ENCODE measurements at regions not wholly inside any gene's neighbourhood (a gene's known extent, or its start where the extent isn't known, plus 50 kb on each side); places are given as distances from the start of the nearest gene placed in this dataset.

GRCh38 chrX:122579036-122579435 is 605.0 kb upstream of the GRIA3 start:
- no peak for TF ChIP-seq ZNF350 (tag by site-specific recombination; IDR thresholded peaks at IDR 0.05)
- TF ChIP-seq, protein P1, sequence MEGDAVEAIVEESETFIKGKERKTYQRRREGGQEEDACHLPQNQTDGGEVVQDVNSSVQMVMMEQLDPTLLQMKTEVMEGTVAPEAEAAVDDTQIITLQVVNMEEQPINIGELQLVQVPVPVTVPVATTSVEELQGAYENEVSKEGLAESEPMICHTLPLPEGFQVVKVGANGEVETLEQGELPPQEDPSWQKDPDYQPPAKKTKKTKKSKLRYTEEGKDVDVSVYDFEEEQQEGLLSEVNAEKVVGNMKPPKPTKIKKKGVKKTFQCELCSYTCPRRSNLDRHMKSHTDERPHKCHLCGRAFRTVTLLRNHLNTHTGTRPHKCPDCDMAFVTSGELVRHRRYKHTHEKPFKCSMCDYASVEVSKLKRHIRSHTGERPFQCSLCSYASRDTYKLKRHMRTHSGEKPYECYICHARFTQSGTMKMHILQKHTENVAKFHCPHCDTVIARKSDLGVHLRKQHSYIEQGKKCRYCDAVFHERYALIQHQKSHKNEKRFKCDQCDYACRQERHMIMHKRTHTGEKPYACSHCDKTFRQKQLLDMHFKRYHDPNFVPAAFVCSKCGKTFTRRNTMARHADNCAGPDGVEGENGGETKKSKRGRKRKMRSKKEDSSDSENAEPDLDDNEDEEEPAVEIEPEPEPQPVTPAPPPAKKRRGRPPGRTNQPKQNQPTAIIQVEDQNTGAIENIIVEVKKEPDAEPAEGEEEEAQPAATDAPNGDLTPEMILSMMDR (tag by site-specific recombination; IDR thresholded peaks at IDR 0.05), result no peak
